RWPE1 (cell line): ENCODE measurements at regions not wholly inside any gene's neighbourhood (a gene's known extent, or its start where the extent isn't known, plus 50 kb on each side); places are given as distances from the start of the nearest gene placed in this dataset.
A peak's percentile ranks its signal among the peaks of the same experiment; 100 is the strongest.

ENCODE experiments used
- CTCF ChIA-PET: fragments of 350-600 bp; sonication (Branson Sonifier 250); formaldehyde crosslinking; extraction: SDS; loops from one replicate; lab custom pipeline; 2021; lab: Yijun Ruan, JAX
- POLR2A ChIA-PET: fragments of 400-600 bp; formaldehyde crosslinking; extraction: SDS; loops from one replicate; lab custom pipeline; 2020; ENCODE audit warnings: antibody characterized with exemption; ENCODE audit not compliant: low non-redundant PET; lab: Yijun Ruan, JAX
- DNase-seq: peaks from one replicate; pipeline ENCODE4 v3.0.0; 2012; ENCODE audit warnings: low spot score
- H3K27ac ChIP-seq: fragments of 450-650 bp; 2 replicates; pipeline ENCODE4 v1.5.1; 2017
- CTCF ChIP-seq: fragments of 450-650 bp; conservative IDR thresholded peaks from 2 replicates; pipeline ENCODE4 v1.5.1; 2017; ENCODE audit warnings: low read depth, mild to moderate bottlenecking

- no peak for DNase-seq
- no peak overlapping the region for H3K27ac ChIP-seq
- ChIA-PET POLR2A (no interaction called here), CTCF (interaction anchor here (0.6 kb wide), 2 partner anchors 63 to 127 kb away, joined by 3 read pairs; no protein-coding TSS in a partner anchor)
- TF ChIP-seq CTCF: no peak
Measured at GRCh38 chrX:69094977-69095669, 70.1 kb downstream of the PJA1 start.

- no peak for TF ChIP-seq CTCF
- POLR2A ChIA-PET: no interaction called here
- no peak overlapping the region for H3K27ac ChIP-seq
- peak; percentile 29 for DNase-seq
- CTCF ChIA-PET: interaction anchor here (0.6 to 0.7 kb wide), 2 partner anchors 13 to 62 kb away, joined by 3 to 4 read pairs; no protein-coding TSS in a partner anchor
Measured at GRCh38 chrX:69093960-69094871, 71.0 kb downstream of the PJA1 start.

- CTCF ChIA-PET: no interaction called here
- DNase-seq: no peak
- no peak for TF ChIP-seq CTCF
- H3K27ac ChIP-seq: no peak overlapping the region
- POLR2A ChIA-PET: no interaction called here
Measured at GRCh38 chrX:69090022-69090421, 75.2 kb downstream of the PJA1 start.

- H3K27ac ChIP-seq: no peak overlapping the region
- CTCF ChIA-PET: interaction anchor here (0.5 to 1.0 kb wide), 2 partner anchors 12 to 1842 kb away, joined by 4 read pairs; partner anchors contain the start of gene SLC7A3
- POLR2A ChIA-PET: no interaction called here
- TF ChIP-seq CTCF: no peak
- no peak for DNase-seq
Measured at GRCh38 chrX:69089203-69089602, 76.0 kb downstream of the PJA1 start.

GRCh38 chrX:69088171-69088938 lies 76.9 kb downstream of the PJA1 start:
- ChIA-PET CTCF (interaction anchor here (1.0 kb wide), 1 partner anchor 11 kb away, joined by 4 read pairs; no protein-coding TSS in a partner anchor), POLR2A (no interaction called here)
- H3K27ac ChIP-seq: no peak overlapping the region

More at GRCh38 chrX:69088171-69088938, 76.9 kb downstream of the PJA1 start:
- no peak for DNase-seq
- TF ChIP-seq CTCF: no peak
